SHP77 treated with DMSO at 0.1 percent for 48 hours (cell line): ENCODE measurements at regions not wholly inside any gene's neighbourhood (a gene's known extent, or its start where the extent isn't known, plus 50 kb on each side); places are given as distances from the start of the nearest gene placed in this dataset.
"Not testable (repeated sequence)": the region's sequence is repeated elsewhere in the genome, so short reads cannot be mapped to it uniquely, and the experiment has no call there.

Source experiments
- DNase-seq: peaks from one replicate; lab custom pipeline; 2025; lab: John Stamatoyannopoulos, UW

GRCh38 chr18:40357536-40357935 is 1597.5 kb upstream of the PIK3C3 start:
- DNase-seq, result no peak

GRCh38 chr18:40356168-40356567 is 1598.9 kb upstream of the PIK3C3 start:
- no peak for DNase-seq

GRCh38 chr18:40355726-40356125 is 1599.3 kb upstream of the PIK3C3 start:
- no peak for DNase-seq

GRCh38 chr18:40348196-40348595 is 1606.8 kb upstream of the PIK3C3 start:
- no peak for DNase-seq

GRCh38 chr18:40347261-40347660 is 1607.8 kb upstream of the PIK3C3 start:
- no peak for DNase-seq

- no peak for DNase-seq
Observed at GRCh38 chr18:40346146-40346545, 1608.9 kb upstream of the PIK3C3 start.

- DNase-seq, result no peak
Observed at GRCh38 chr18:40341701-40342100, 1613.3 kb upstream of the PIK3C3 start.

GRCh38 chr18:40338284-40338683 is 1616.8 kb upstream of the PIK3C3 start:
- no peak for DNase-seq

- DNase-seq, result no peak
Observed at GRCh38 chr18:40326985-40327384, 1628.0 kb upstream of the PIK3C3 start.

GRCh38 chr18:40325988-40326387 is 1629.0 kb upstream of the PIK3C3 start:
- DNase-seq, result no peak

GRCh38 chr18:40314199-40314598 is 1640.8 kb upstream of the PIK3C3 start:
- no peak for DNase-seq

GRCh38 chr18:40313030-40313642 is 1641.9 kb upstream of the PIK3C3 start:
- no peak for DNase-seq

GRCh38 chr18:40307627-40308026 is 1647.4 kb upstream of the PIK3C3 start:
- no peak for DNase-seq

- no peak for DNase-seq
Observed at GRCh38 chr18:40296717-40297413, 1658.2 kb upstream of the PIK3C3 start.

GRCh38 chr18:40292985-40293710 is 1661.9 kb upstream of the PIK3C3 start:
- no peak for DNase-seq

GRCh38 chr18:40283560-40283959 is 1671.5 kb upstream of the PIK3C3 start:
- no peak for DNase-seq

- DNase-seq, result not testable (repeated sequence)
Observed at GRCh38 chr18:40281356-40281755, 1673.7 kb upstream of the PIK3C3 start.

GRCh38 chr18:40274618-40275196 is 1680.3 kb upstream of the PIK3C3 start:
- DNase-seq, result no peak

- no peak for DNase-seq
Observed at GRCh38 chr18:40272630-40273231, 1682.3 kb upstream of the PIK3C3 start.

GRCh38 chr18:40259115-40259835 is 1695.8 kb upstream of the PIK3C3 start:
- DNase-seq, result no peak

- DNase-seq, result no peak
Observed at GRCh38 chr18:40258311-40258710, 1696.7 kb upstream of the PIK3C3 start.

- DNase-seq, result no peak
Observed at GRCh38 chr18:40250236-40250635, 1704.8 kb upstream of the PIK3C3 start.
